ENCODE measurements at regions not wholly inside any gene's neighbourhood (a gene's known extent, or its start where the extent isn't known, plus 50 kb on each side); places are given as distances from the start of the nearest gene placed in this dataset.

DNA sequence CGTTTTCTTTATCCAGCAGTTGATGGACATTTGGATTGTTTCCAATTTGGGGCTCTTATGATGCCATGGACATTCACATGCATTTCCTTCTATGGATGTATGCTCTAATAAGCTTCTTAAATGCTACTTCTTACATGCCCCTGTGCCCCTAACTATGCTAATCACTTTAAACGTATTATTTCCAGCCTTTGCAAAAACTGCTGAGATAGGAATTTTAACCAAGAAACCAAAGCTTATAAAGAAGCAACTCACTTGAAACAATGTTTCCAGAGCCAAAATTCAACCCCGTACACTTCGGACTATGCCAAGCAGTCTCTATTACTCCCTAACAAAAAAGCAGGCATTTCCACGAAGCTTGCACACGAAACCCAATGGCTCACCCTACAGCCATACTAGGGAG is 545.6 kb upstream of the WWC1 start:
- TF ChIP-seq, protein P1, sequence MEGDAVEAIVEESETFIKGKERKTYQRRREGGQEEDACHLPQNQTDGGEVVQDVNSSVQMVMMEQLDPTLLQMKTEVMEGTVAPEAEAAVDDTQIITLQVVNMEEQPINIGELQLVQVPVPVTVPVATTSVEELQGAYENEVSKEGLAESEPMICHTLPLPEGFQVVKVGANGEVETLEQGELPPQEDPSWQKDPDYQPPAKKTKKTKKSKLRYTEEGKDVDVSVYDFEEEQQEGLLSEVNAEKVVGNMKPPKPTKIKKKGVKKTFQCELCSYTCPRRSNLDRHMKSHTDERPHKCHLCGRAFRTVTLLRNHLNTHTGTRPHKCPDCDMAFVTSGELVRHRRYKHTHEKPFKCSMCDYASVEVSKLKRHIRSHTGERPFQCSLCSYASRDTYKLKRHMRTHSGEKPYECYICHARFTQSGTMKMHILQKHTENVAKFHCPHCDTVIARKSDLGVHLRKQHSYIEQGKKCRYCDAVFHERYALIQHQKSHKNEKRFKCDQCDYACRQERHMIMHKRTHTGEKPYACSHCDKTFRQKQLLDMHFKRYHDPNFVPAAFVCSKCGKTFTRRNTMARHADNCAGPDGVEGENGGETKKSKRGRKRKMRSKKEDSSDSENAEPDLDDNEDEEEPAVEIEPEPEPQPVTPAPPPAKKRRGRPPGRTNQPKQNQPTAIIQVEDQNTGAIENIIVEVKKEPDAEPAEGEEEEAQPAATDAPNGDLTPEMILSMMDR (IDR thresholded peaks at IDR 0.05; ENCODE audit: low read depth, low read length, missing control alignments): no peak
- H3K4me3 ChIP-seq (replicated peaks; ENCODE audit: low read depth, low read length): no peak overlapping the region
- no peak for DNase-seq (ENCODE audit: extremely low read depth, low read depth)

DNA sequence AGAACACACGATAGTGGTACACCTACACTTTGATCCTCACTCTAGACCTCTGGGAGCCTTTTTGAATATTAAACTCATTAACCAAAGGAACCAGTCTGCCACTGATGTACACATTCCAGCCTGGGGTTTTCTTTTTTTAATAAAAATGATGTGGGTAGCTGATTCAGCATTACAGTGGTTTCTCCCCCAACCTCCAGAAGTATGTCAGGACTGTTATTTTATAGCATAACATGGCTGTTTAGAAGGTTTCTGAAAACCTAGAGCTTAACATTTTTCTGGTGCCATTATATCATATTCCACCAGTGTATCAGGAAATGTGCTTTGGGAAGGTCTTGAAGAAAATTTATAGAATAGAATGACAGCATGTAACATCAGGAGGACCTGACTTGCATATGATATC is 540.9 kb upstream of the WWC1 start:
- no peak for DNase-seq (ENCODE audit: extremely low read depth, low read depth)
- TF ChIP-seq, protein P1 (IDR thresholded peaks at IDR 0.05; ENCODE audit: low read depth, low read length, missing control alignments): no peak
- no peak overlapping the region for H3K4me3 ChIP-seq (replicated peaks; ENCODE audit: low read depth, low read length)

DNA sequence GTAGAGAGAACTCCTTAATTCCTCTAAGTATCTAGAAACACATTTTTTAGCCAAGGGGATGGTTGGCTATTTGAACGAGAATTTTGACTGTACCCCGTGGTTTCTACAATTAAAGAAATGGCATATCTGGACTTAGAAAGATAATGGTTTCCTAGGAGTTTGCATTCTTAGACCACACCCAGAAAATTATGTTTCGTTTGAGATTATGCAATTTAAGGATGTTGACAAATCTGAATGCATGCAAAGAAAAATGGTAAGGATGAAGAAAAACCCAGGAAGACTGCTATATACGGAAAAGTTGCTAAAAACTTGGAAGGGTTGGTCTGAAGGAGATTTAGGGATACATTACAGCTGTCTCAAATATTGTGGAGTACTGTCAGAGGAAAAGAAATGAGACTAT is 538.5 kb upstream of the WWC1 start:
- TF ChIP-seq, protein P1 (IDR thresholded peaks at IDR 0.05; ENCODE audit: low read depth, low read length, missing control alignments): no peak
- no peak overlapping the region for H3K4me3 ChIP-seq (replicated peaks; ENCODE audit: low read depth, low read length)
- DNase-seq (ENCODE audit: extremely low read depth, low read depth): no peak

DNA sequence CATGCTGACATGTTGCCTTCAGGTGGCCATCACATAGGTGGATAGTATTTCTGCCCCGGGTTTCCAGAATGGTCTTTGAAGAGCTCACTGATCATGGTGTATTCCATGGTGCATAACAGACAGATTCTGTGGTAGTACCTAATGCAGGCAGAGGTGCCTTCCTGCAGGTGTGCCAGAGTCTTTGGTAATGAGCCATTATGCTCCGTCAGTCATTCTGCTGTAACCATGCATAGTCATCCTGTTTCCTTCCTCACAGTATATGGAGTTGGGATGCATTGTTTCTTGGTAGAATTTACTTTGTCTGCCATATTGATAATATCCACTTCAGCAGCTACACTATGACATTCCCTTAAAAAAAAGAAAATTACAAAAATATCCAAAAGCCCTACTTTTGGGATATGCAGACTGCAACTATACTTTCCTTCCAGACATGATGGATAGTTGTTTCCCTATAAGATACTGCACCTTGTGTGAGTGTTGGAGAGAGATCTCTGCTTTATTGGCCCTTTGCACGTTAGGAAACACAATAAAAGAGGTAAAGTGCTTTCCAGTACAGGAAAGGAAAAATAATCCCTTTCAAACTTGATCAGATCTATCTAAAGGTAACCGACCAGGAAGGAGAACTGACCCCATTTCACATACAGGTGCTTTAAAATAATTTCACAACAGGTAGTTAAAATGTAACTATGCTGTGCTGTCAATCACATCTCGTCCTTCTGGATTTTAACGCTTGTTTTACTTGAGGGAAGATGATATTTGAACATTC is 537.5 kb upstream of the WWC1 start:
- no peak for DNase-seq (ENCODE audit: extremely low read depth, low read depth)
- H3K4me3 ChIP-seq (replicated peaks; ENCODE audit: low read depth, low read length): no peak overlapping the region
- TF ChIP-seq, protein P1 (IDR thresholded peaks at IDR 0.05; ENCODE audit: low read depth, low read length, missing control alignments): no peak

DNA sequence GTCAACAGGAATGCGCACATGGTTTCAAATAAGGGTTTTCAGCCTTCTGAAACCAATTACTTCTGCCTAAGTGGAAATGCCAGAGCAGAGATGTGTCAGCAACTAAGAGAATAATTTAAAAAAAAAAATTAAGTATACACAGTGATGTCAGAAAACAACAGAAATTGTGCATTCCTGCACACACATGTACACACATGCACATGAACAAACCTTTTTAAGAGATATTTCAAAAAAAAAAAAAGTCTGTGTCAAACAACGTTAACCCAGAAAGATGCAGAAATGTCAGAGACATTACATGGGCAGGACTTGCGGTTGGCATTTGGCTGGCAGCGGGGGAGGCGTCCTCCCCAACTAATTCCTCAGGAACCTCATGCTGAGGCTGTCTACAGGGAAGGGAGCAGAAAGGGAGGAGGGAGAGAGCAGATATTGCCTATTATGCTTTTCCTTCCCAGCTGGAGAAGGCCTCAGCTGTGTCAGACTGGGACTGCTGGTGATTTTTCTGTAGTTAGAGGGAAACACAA is 536.9 kb upstream of the WWC1 start:
- peak; percentile 10 for DNase-seq (ENCODE audit: extremely low read depth, low read depth)
- TF ChIP-seq, protein P1 (IDR thresholded peaks at IDR 0.05; ENCODE audit: low read depth, low read length, missing control alignments): no peak
- H3K4me3 ChIP-seq (replicated peaks; ENCODE audit: low read depth, low read length): no peak overlapping the region

DNA sequence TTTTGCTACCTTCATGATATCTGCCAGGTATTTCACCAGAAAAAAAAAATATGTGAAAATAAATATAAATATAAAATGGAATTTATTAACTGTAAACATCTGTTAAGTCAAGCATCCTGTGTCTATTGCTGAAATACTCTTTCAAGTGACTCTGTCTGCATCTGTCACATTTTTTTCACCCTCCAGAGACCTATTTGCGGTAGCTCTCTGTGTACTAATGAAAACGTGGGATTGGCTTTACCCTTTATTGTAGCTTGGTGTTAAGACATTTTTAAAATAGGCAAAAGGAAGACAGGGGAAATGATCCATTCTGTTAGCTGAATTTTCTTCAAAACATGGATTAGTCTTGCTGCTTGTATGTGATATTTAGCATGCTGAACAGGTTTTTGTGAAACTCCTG is 536.0 kb upstream of the WWC1 start:
- H3K4me3 ChIP-seq (replicated peaks; ENCODE audit: low read depth, low read length): no peak overlapping the region
- TF ChIP-seq, protein P1 (IDR thresholded peaks at IDR 0.05; ENCODE audit: low read depth, low read length, missing control alignments): no peak
- no peak for DNase-seq (ENCODE audit: extremely low read depth, low read depth)
